ENCODE measurements at regions not wholly inside any gene's neighbourhood (a gene's known extent, or its start where the extent isn't known, plus 50 kb on each side); places are given as distances from the start of the nearest gene placed in this dataset.
A peak's percentile ranks its signal among the peaks of the same experiment; 100 is the strongest.
"Not testable (repeated sequence)": the region's sequence is repeated elsewhere in the genome, so short reads cannot be mapped to it uniquely, and the experiment has no call there.

DNA sequence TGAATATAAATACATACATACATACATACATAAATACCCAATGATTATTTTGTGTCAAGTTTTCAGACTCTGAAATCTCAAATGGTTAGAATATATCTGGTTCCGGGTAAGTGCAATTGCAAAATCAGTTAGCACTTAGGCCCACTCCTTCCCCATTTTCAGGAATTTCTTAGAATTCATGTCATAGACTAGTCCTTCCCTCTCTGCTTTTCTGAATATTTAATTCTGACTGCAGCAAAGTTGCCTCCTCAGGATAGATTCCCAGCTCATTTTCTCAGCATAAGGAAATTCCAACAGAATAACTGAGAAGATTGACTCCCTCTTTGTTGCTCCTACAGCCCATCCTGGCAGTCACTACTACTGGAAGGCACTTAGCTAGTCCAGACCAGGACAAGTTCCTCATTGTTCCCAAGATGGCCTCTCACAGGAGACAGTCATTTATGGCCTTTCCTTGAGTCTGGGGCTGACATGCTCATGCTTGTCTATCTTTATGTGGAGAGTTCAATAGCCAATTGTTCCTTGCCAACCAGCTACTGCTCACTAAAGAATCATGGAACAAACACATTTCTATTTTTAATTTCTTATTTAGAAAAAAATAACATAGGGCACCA, 142.9 kb upstream of the ITGB1 start:
- no peak for DNase-seq

DNA sequence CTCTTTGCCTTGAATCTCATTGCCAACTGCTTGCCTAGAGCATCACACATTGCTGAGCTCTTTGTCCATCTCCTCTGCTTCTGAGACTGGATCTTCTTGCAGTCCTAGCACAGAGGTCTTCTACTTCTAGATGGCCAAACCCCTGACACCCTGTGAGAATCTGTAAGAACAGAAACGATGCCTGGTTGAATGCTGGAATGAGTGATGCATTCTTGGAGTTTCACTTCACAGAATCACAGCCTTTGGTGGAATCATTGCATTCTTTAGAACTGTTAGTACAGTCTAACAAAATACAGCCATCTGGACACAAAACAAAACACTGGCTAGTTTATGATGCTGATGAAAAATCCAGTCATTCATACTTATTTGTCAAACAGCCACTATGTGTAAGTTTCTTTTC, 141.7 kb upstream of the ITGB1 start:
- DNase-seq: peak; percentile 62

GRCh38 chr10:33098951-33099663, 141.1 kb upstream of the ITGB1 start:
- DNase-seq: no peak

DNA sequence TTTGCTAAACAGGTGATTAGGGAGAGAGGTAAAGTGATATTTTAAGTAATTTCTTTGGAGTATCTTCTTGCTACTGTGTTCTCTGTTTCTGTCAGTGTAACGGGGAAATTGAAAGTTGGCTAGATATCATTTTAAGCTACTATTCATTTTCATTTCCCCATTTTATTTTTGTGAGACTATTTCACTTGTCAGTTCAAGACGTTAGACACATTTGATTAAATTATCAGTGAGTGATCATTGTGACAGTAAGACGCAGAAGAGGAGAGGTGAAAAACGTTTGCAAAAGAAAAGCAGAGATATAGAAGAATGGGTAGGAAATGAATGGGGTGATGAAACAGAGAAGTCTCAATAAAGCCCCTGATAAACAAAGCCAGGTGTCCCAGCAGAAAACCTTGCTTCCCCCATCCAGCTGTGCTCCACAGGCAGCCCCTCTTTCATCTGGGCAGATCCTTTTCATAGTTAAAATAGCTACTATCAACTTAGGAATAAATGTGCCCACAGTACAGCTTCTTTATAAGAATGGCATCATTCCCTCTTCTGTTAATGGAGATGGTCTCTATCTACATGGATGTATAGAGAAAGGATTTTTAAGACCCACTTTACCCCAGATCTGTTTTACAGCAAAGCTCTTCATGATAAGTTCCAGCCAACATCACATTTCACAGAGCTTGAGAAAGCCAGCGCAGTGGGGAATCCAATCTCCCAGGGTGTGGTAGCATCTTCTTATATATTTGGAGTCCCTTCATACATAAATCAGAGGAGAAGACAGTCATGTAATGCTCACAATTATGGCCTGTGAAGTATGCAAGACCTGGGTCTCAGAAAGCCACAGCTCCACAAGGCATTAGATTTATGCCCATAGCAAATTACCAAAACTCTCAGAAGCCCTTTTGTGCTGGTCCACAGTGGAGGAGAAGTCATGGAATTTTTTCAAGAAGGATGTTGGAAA, 138.1 kb upstream of the ITGB1 start:
- no peak for DNase-seq

- DNase-seq: no peak
Observed at GRCh38 chr10:33094263-33095051, 136.4 kb upstream of the ITGB1 start.

DNA sequence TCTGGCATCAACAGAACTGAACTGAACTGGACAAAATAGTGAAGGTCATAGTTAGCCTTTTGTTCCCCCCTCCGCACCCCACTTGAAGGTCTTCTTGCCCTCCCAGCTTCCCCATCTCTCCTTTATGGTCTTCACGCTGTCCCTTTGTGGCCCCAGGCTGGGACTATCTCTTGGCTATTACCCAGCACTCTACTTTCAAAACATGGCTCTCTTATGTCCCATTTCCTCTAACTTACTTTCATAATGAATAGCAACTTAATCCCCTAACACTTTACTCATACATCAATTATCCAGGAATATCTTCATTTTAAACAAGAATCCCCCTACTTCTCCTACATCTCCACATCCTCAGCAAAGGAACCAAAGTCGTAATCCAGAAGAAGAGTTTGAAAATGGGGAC, 135.3 kb upstream of the ITGB1 start:
- no peak for DNase-seq

DNA sequence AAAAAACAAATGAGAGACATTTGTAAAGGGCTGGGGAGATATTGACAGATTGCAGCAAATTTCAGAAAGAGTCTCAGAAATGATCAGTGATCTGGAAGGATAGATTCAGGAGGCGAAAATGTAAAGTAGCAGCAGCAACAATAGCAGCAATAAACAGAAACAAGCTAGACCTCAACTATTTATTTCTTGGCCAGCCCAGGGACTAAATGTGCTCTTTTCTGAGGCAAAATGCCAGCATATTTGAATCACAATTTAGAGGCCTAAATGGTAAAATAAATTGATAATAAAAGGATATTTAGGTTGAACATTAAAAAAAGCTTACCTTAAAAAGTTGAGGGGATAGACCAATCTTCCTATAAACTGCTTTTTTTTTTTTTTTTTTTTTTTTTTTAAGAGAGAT, 134.6 kb upstream of the ITGB1 start:
- DNase-seq: no peak

DNA sequence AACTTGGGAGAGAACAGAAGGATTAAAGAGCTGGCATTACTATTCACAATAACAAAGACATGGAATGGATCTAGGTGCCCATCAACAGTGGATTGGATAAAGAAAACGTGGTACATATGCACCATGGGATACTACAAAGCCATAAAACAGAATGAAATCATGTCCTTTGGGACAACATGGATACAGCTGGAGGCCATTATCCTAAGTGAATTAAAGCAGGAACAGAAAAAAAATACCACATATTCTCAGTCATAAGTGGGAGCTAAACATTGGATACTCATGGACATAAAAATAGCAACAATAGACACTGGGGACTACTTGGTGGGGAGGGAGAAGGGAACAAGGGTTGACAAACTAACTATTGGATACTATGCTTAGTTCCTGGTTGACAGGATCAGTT, 133.2 kb upstream of the ITGB1 start:
- no peak for DNase-seq

DNA sequence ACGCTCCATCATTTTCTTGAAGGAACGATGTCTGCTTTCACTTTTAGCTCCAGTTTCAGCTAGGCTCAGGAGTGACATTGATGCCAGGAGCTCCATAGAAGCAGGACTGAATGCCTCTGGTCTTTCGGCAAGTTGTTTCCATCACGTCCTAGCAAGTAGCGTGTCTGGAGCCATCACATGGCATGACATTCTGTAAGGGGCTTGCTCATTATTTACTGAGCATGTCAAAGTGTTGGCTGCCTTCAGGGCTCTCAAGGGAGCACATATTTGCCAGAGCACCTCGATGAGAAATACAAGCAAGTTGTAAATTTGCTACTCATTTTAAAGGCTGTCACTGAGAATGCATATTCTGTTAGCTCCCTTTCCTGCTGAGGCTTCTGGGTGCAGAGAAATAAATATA, 131.0 kb upstream of the ITGB1 start:
- no peak for DNase-seq

GRCh38 chr10:33087922-33088321, 129.9 kb upstream of the ITGB1 start:
- DNase-seq: no peak

DNA sequence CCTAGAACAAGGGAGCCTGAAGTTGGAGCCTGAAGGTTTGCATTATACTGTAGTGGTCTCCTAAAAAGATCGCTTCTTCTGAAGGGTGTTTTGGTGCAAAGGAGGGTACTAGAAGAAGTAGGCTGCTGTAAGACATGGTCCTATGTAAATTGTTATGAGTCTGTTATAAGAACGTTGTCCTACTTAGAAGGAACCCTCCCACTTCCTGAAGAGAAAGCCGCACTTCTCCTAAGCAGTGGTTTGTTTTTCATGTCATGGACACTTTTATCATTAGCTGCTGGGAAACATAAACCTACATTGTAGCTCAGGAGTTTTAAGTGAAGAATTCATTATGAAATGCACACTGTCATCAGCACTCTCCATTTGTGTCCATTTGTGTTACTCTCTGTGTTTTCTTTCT, 129.1 kb upstream of the ITGB1 start:
- DNase-seq: no peak

- DNase-seq: no peak
Observed at GRCh38 chr10:33086100-33086499, 128.1 kb upstream of the ITGB1 start.

- DNase-seq: no peak
Observed at GRCh38 chr10:33085313-33085833, 127.3 kb upstream of the ITGB1 start.

DNA sequence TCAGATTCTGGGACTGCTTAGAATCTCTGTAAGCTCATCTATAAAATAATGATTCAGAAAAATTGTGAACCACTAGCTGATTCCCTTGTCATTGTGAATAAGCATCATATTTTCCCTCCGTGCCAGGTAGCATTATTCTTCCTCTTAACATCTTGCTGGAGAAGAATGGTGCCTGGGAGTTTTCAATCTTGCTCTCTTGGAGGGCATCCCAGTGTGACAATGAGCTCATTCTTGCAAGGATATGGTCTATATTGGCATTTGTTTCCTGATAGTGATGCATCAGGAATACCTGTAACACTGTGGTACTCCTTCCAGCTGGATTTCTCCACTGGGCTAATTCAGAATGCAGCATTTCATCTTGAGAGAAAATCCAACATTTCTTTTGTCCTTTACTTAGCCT, 126.4 kb upstream of the ITGB1 start:
- no peak for DNase-seq

- DNase-seq: no peak
Observed at GRCh38 chr10:33082373-33082895, 124.4 kb upstream of the ITGB1 start.

DNA sequence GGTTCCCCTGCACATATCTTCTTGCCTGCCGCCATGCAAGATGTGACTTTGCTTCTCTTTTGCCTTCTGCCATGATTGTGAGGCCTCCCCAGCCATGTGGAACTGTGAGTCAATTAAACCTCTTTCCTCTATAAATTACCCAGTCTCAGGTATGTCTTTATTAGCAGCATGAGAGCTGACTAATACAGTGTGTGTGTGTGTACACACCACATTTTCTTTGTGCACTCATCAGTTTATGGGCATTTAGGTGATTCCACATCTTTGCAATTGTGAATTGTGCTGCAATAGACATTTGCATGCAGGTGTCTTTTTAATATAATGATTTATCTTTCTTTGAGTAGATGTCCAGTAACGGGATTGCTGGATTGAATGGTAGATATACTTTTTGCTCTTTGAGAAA, 122.4 kb upstream of the ITGB1 start:
- DNase-seq: not testable (repeated sequence)

DNA sequence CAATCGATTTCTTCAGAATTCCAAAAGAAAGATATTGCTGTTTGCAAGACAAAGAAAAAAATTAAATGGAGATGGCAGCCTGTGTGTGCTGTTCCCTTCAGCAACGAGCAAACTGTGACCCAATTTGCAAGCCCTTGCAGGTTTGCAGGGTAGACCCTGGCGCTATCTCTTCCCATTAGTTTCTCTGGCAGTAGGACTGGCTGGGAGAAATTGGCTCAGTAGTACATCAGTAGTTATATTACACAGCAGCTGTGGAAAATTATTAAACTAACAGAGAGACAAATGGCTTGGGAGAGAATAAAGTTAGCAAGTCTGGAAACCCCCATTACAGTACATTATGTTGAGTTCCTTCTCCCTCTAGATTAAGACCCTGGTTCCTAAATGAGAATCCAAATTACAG, 116.4 kb upstream of the ITGB1 start:
- DNase-seq: no peak

GRCh38 chr10:33073641-33074415, 115.8 kb upstream of the ITGB1 start:
- no peak for DNase-seq

GRCh38 chr10:33071857-33072256, 113.8 kb upstream of the ITGB1 start:
- no peak for DNase-seq

- no peak for DNase-seq
Observed at GRCh38 chr10:33070101-33070500, 112.1 kb upstream of the ITGB1 start.

- DNase-seq: no peak
Observed at GRCh38 chr10:33067917-33068316, 109.9 kb upstream of the ITGB1 start.

DNA sequence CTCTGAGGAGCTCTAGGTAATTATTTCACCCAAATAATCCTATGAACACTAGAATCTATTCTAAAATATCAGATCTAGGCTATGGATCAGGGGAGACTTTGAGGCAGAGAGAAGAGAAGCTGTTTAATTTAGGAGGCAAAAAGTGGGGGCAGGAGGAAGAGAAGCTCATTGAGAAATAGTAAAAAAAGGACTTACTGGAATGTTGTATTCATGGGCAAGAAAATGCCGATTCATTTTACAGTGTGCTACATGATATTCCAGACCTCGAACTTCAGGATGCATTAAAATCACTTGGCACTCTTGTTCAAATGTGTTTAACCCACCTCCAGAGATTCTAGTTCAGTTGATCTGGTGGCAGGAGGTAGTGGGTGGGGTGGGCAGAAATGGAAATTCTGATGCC, 109.5 kb upstream of the ITGB1 start:
- no peak for DNase-seq

Measured in activated CD4-positive, alpha-beta T cell treated with anti-CD3 and anti-CD28 coated beads, Interleukin-2, amount 50 U/mL, for 16 hours (primary cell).